Liver (tissue), 8 donors: ENCODE measurements at regions not wholly inside any gene's neighbourhood (a gene's known extent, or its start where the extent isn't known, plus 50 kb on each side); places are given as distances from the start of the nearest gene placed in this dataset.
A peak's percentile ranks its signal among the peaks of the same experiment; 100 is the strongest.

Source experiments
- DNase-seq: peaks from one replicate; pipeline ENCODE4 v3.0.0-alpha.2; 2017; ENCODE audit warnings: low spot score
- H3K27ac ChIP-seq, 2 donors: one replicate each; pipeline ENCODE4 v1.7.0; 2013; ENCODE audit warnings: inconsistent platforms in 2 of 2, low read length in 2 of 2, control low read depth in 1 of 2, low read depth in 1 of 2, mild to moderate bottlenecking in 1 of 2
- H3K27me3 ChIP-seq, 4 donors: one replicate each; pipeline versions ENCODE4 v1.6.1 to v1.7.0; 2013; ENCODE audit warnings: low read length in 3 of 4, inconsistent platforms in 1 of 4, mild to moderate bottlenecking in 1 of 4, moderate library complexity in 1 of 4; ENCODE audit not compliant: control insufficient read depth in 4 of 4, insufficient read depth in 4 of 4
- H3K36me3 ChIP-seq, 4 donors: one replicate each; pipeline versions ENCODE4 v1.6.1 to v1.7.0; 2013; ENCODE audit warnings: low read length in 3 of 4, mild to moderate bottlenecking in 3 of 4, low read depth in 1 of 4, moderate library complexity in 1 of 4; ENCODE audit not compliant: control insufficient read depth in 4 of 4, insufficient read depth in 3 of 4
- H3K4me1 ChIP-seq, 4 donors: one replicate each; pipeline versions ENCODE4 v1.6.1 to v1.7.0; 2013; ENCODE audit warnings: low read length in 3 of 4, mild to moderate bottlenecking in 3 of 4, moderate library complexity in 1 of 4; ENCODE audit not compliant: control insufficient read depth in 4 of 4, insufficient read depth in 4 of 4
- H3K4me3 ChIP-seq, 3 donors: one replicate each; pipeline versions ENCODE4 v1.6.1 to v1.7.0; 2013; ENCODE audit warnings: low read length in 3 of 3, control low read depth in 1 of 3, low read depth in 1 of 3, mild to moderate bottlenecking in 1 of 3
- H3K9ac ChIP-seq, 2 donors: one replicate each; pipeline ENCODE4 v1.7.0; 2013; ENCODE audit warnings: low read length in 2 of 2, mild to moderate bottlenecking in 2 of 2, moderate library complexity in 2 of 2, control low read depth in 1 of 2, low read depth in 1 of 2
- H3K9me3 ChIP-seq, 4 donors: one replicate each; pipeline versions ENCODE4 v1.6.1 to v1.7.0; 2013; ENCODE audit warnings: low read length in 3 of 4; ENCODE audit not compliant: control insufficient read depth in 4 of 4
- CTCF ChIP-seq: fragments of 150-350 bp; IDR thresholded peaks from 2 replicates; pipeline ENCODE4 v1.5.1; 2017; ENCODE audit warnings: improper control_type of control experiment, low read depth, low read length; ENCODE audit not compliant: missing input control
- EGR1 ChIP-seq, 2 donors: IDR thresholded peaks; 2 replicates each; pipeline ENCODE4 v1.6.1; 2016 to 2018; ENCODE audit warnings: antibody characterized with exemption in 2 of 2, low read depth in 2 of 2
- GABPA ChIP-seq, 2 donors: IDR thresholded peaks in 1 of 2; conservative IDR thresholded peaks in 1 of 2; 2 replicates each; pipeline ENCODE4 v1.6.1; 2016; ENCODE audit warnings: antibody characterized with exemption in 2 of 2, mild to moderate bottlenecking in 1 of 2, moderate library complexity in 1 of 2
- HNF4A ChIP-seq, 2 donors: conservative IDR thresholded peaks; 2 replicates each; pipeline ENCODE4 v1.6.1; 2016; ENCODE audit warnings: antibody characterized with exemption in 2 of 2, mild to moderate bottlenecking in 2 of 2
- HNF4G ChIP-seq: IDR thresholded peaks from 2 replicates; pipeline ENCODE4 v1.6.1; 2016; ENCODE audit warnings: antibody characterized with exemption
- MAX ChIP-seq: IDR thresholded peaks from 2 replicates; pipeline ENCODE4 v1.6.1; 2016; ENCODE audit warnings: antibody characterized with exemption
- NR2F2 ChIP-seq: IDR thresholded peaks from 2 replicates; pipeline ENCODE4 v1.6.1; 2016; ENCODE audit warnings: antibody characterized with exemption
- RAD21 ChIP-seq, 2 donors: IDR thresholded peaks; 2 replicates each; pipeline ENCODE4 v1.6.1; 2016; ENCODE audit warnings: antibody characterized with exemption in 2 of 2, mild to moderate bottlenecking in 2 of 2
- RXRA ChIP-seq, 2 donors: IDR thresholded peaks; 2 replicates each; pipeline ENCODE4 v1.6.1; 2017 to 2018; ENCODE audit warnings: antibody characterized with exemption in 2 of 2, mild to moderate bottlenecking in 1 of 2
- TAF1 ChIP-seq: conservative IDR thresholded peaks from 2 replicates; pipeline ENCODE4 v1.6.1; 2016; ENCODE audit warnings: antibody characterized with exemption, mild to moderate bottlenecking
- YY1 ChIP-seq: IDR thresholded peaks from 2 replicates; pipeline ENCODE4 v1.6.1; 2016; ENCODE audit warnings: antibody characterized with exemption, mild to moderate bottlenecking
- ZBTB33 ChIP-seq: IDR thresholded peaks from 2 replicates; pipeline ENCODE4 v1.6.1; 2016; ENCODE audit warnings: antibody characterized with exemption
- WGBS: extraction: QIAGEN DNeasy Blood & Tissue Kit; methylation state at CpG from one replicate; pipeline ENCODE4 v1.1.7; 2013; 5-methylcytosine and 5-hydroxymethylcytosine counted together
- donor health status: healthy.
- donor health status: healthy.
- donor health status: healthy.
- donor health status: healthy.
- donor health status: healthy.

- Histone ChIP-seq H3K36me3 (no peaks in the 10 kb centered on the region), H3K4me3 (no peak overlapping the region), H3K27ac (no peak overlapping the region), H3K27me3 (no peaks in the 10 kb centered on the region), H3K9ac (no peak overlapping the region), H3K4me1 (no peaks in the 10 kb centered on the region), H3K9me3 (peaks cover 0 to 3% (median 0%) of the 10 kb centered on the region in 4 donors)
- WGBS: 50% methylated on average over 3 of the region's 3 CpGs
- no peak for TF ChIP-seq HNF4A (conservative IDR thresholded peaks at IDR 0.05)
- no peak for TF ChIP-seq ZBTB33
- no peak for TF ChIP-seq HNF4G
- no peak for TF ChIP-seq CTCF
- no peak for TF ChIP-seq MAX
- DNase-seq: no peak
These were observed 522.0 kb downstream of the MFSD1 start for GRCh38 chr3:159323848-159324247.

GRCh38 chr3:159326998-159327397 lies 525.1 kb downstream of the MFSD1 start:
- H3K27me3 ChIP-seq: no peaks in the 10 kb centered on the region
- no peaks in the 10 kb centered on the region for H3K36me3 ChIP-seq
- DNase-seq: no peak
- no peak overlapping the region for H3K4me3 ChIP-seq
- H3K9ac ChIP-seq: no peak overlapping the region
- peaks cover 0 to 3% (median 0%) of the 10 kb centered on the region in 4 donors for H3K9me3 ChIP-seq
- no peaks in the 10 kb centered on the region for H3K4me1 ChIP-seq
- WGBS: 52% methylated on average over 2 of the region's 2 CpGs
- no peak for TF ChIP-seq RAD21 (IDR thresholded peaks at IDR 0.05)
- no peak for TF ChIP-seq YY1
- no peak for TF ChIP-seq GABPA (IDR thresholded peaks at IDR 0.05 in 1 of 2, conservative IDR thresholded peaks at IDR 0.05 in 1 of 2)
- peak; percentile 60 to 80 for TF ChIP-seq HNF4A (conservative IDR thresholded peaks at IDR 0.05)
- TF ChIP-seq HNF4G: no peak
- no peak for TF ChIP-seq ZBTB33
- no peak overlapping the region for H3K27ac ChIP-seq

- Histone ChIP-seq H3K27me3 (no peaks in the 10 kb centered on the region), H3K4me1 (no peaks in the 10 kb centered on the region), H3K36me3 (no peaks in the 10 kb centered on the region), H3K9ac (no peak overlapping the region), H3K27ac (no peak overlapping the region), H3K9me3 (no peaks in the 10 kb centered on the region), H3K4me3 (no peak overlapping the region)
- TF ChIP-seq RXRA (IDR thresholded peaks at IDR 0.05) (no peak), TAF1 (no peak), RAD21 (IDR thresholded peaks at IDR 0.05) (no peak), HNF4A (conservative IDR thresholded peaks at IDR 0.05) (no peak), HNF4G (no peak), ZBTB33 (no peak), NR2F2 (no peak), EGR1 (IDR thresholded peaks at IDR 0.05; ENCODE audit: low read depth in 2 of 2) (no peak), GABPA (IDR thresholded peaks at IDR 0.05 in 1 of 2, conservative IDR thresholded peaks at IDR 0.05 in 1 of 2) (no peak)
- no peak for DNase-seq
These were observed 530.8 kb downstream of the MFSD1 start for GRCh38 chr3:159332535-159333099.
